IPS-NIHi11 (cell line): ENCODE measurements at regions not wholly inside any gene's neighbourhood (a gene's known extent, or its start where the extent isn't known, plus 50 kb on each side); places are given as distances from the start of the nearest gene placed in this dataset.
"Not testable (repeated sequence)": the region's sequence is repeated elsewhere in the genome, so short reads cannot be mapped to it uniquely, and the experiment has no call there.

Source experiments
- DNase-seq: peaks from one replicate; pipeline ENCODE4 v3.0.0; 2012; ENCODE audit warnings: mixed read lengths, low spot score

- DNase-seq = no peak
Measured at GRCh38 chr4:170414360-170414759, 324.6 kb upstream of the AADAT start.

GRCh38 chr4:170413951-170414350 lies 324.2 kb upstream of the AADAT start:
- no peak for DNase-seq

DNA sequence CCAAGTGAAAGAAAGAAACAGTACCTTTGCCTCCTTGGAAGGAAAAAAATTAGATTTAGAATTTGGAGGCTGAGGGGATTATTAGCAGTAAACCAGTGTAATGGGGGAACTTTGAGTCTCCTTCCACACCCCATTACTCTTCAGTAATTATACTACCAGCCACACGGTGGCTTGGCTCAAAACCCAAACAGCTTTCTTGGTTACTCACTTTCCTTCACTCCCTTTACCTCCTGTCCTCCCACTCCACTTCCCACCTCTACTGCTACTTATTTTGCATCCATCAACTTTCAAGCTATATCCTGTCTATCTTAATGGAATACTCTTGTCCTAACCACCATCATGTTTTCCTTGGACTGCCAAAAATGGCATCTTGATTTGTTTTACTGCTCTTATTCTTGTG lies 310.6 kb upstream of the AADAT start:
- DNase-seq = peak; percentile 11

- no peak for DNase-seq
Measured at GRCh38 chr4:170399581-170400293, 310.0 kb upstream of the AADAT start.

GRCh38 chr4:170398218-170398617 lies 308.5 kb upstream of the AADAT start:
- no peak for DNase-seq

- no peak for DNase-seq
Measured at GRCh38 chr4:170395773-170396172, 306.0 kb upstream of the AADAT start.

- no peak for DNase-seq
Measured at GRCh38 chr4:170391066-170391740, 301.4 kb upstream of the AADAT start.

- no peak for DNase-seq
Measured at GRCh38 chr4:170389411-170389810, 299.7 kb upstream of the AADAT start.

DNA sequence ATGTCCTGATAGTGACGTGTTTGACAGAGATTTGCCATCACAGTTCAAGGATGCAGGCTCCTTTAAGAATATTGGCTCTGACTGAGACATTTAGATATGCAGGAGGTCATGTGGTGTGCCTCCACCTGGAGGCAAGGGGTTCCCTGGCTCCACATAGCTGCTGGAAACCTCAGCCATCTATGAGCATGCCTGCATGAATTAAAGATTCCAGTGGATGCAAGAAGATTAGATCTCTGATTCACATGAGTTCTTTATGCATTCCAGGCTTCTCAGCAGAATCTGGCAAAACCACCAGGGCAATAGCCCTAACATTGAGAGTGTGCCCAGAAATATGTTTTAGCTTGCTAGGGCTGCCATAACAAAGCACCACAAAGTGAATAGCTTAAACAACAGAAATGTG lies 298.5 kb upstream of the AADAT start:
- no peak for DNase-seq

- no peak for DNase-seq
Measured at GRCh38 chr4:170386971-170387370, 297.2 kb upstream of the AADAT start.

GRCh38 chr4:170386511-170386910 lies 296.8 kb upstream of the AADAT start:
- no peak for DNase-seq

DNA sequence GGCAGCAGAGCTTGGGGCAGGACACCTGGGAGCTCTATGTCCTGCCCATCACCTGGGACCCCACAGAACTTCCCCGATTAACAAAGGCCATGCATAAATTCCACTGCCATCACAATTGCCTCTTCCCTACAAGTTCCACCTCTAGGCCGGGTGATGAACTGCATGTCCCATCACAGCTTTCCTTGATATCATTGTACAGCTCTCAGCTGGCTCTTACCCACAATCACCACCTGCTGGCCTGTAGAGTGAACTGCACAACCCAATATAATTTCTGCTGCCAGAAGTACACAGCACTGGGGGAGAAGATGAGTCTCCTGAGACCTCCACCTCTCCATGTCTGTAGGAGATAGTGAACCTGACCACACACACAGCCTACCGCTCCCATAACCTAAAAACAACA lies 285.0 kb upstream of the AADAT start:
- peak; percentile 58 for DNase-seq

- no peak for DNase-seq
Measured at GRCh38 chr4:170348945-170349344, 259.2 kb upstream of the AADAT start.

DNA sequence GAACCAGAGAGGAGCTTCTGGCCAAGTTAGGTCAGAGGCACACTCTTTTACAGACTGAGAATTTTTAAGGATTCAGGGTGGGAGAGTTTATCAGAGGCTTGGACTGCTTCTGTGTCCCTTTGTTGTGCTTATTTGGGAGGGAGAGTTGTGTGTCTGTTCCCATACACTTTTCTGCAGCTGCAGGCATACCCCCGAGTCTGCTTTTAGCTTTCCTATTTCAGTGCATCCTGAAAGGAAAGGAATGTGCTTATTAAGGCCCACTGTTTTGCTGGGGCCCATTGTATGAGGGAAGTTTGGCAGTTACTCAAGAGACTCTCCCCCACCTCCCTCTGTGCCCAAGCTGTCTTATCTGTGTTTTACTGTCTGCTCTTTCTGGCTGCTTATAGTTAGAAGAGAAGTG lies 257.4 kb upstream of the AADAT start:
- DNase-seq = not testable (repeated sequence)

GRCh38 chr4:170339522-170339921 lies 249.8 kb upstream of the AADAT start:
- DNase-seq = no peak

GRCh38 chr4:170336238-170336775 lies 246.6 kb upstream of the AADAT start:
- no peak for DNase-seq

DNA sequence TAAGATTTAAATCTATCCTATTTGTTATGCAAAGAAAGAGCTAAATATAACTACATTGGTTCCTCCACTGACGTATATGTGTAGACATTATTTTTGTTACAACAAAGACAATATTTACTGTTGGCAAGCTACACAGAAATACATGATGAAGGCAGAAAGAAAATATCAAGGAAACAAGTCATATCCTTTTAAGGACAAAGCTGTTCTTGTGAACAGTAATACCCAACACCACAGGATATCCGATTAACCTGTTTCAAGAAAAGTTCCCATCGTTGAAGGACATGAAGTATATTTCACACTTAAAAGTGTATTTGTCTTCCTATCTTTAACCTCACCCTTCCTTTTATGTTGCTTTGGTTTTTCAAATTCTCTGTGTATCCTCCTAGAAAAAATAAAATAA lies 235.8 kb upstream of the AADAT start:
- DNase-seq = no peak

DNA sequence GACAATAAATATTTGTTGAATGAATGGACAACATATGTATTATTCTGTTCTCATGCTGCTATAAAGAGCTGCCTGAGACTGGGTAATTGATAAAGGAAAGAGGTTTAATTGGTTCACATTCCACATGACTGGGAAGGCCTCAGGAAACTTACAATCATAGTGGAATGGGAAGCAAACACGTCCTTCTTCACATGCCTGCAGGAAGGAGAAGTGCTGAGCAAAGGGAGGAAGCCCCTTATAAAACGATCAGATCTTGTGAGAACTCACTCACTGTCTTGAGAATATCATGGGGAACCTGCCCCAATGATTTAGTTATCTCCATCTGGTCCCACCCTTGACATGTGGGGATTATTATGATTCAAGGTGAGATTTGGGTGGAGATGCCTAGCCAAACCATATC lies 233.9 kb upstream of the AADAT start:
- no peak for DNase-seq

- DNase-seq = no peak
Measured at GRCh38 chr4:170307182-170307581, 217.4 kb upstream of the AADAT start.

- DNase-seq = no peak
Measured at GRCh38 chr4:170306208-170306607, 216.5 kb upstream of the AADAT start.

- DNase-seq = no peak
Measured at GRCh38 chr4:170305627-170306026, 215.9 kb upstream of the AADAT start.

- DNase-seq = no peak
Measured at GRCh38 chr4:170281027-170281426, 191.3 kb upstream of the AADAT start.

- no peak for DNase-seq
Measured at GRCh38 chr4:170278460-170278859, 188.7 kb upstream of the AADAT start.

GRCh38 chr4:170274616-170275015 lies 184.9 kb upstream of the AADAT start:
- no peak for DNase-seq
